Left lung (tissue), 4 donors: ENCODE measurements at regions not wholly inside any gene's neighbourhood (a gene's known extent, or its start where the extent isn't known, plus 50 kb on each side); places are given as distances from the start of the nearest gene placed in this dataset.

Experiments used
- ATAC-seq: fragments of 200-7000 bp; cut with Tn5 transposase; one replicate; pipeline ENCODE4 v1.9.1; 2020; ENCODE audit warnings: moderate library complexity
- DNase-seq, 4 donors: peaks; one replicate each; pipeline ENCODE4 v3.0.0-alpha.2; 2013 to 2020
- H3K27ac ChIP-seq, 2 donors: fragments of 200-600 bp; sonication (generic) in 1 of 2; one replicate each; pipeline versions ENCODE4 v1.5.0 to v1.8.0; 2020 to 2021
- H3K27me3 ChIP-seq, 2 donors: fragments of 200-600 bp; sonication (generic) in 1 of 2; one replicate each; pipeline versions ENCODE4 v1.5.0 to v1.8.0; 2020 to 2021
- H3K36me3 ChIP-seq, 2 donors: fragments of 200-600 bp; sonication (generic) in 1 of 2; one replicate each; pipeline versions ENCODE4 v1.5.0 to v1.8.0; 2020 to 2021
- H3K4me1 ChIP-seq, 2 donors: fragments of 200-600 bp; one replicate each; pipeline ENCODE4 v1.8.0; 2021
- H3K4me3 ChIP-seq, 2 donors: fragments of 200-600 bp; sonication (generic) in 1 of 2; one replicate each; pipeline versions ENCODE4 v1.5.0 to v1.8.0; 2020 to 2021; ENCODE audit warnings: mild to moderate bottlenecking in 1 of 2
- H3K9me3 ChIP-seq, 2 donors: fragments of 200-600 bp; sonication (generic) in 1 of 2; one replicate each; pipeline versions ENCODE4 v1.5.0 to v1.8.0; 2020 to 2021
- intact Hi-C, 2 donors: fragments of 100-400 bp; cut with DNase I; formaldehyde crosslinking; loops; one replicate each; pipeline versions ENCODE4 v1.11.2 to v1.14.2; 2022
- TF ChIP-seq, protein P1 (sequence below), 2 donors: fragments of 200-600 bp; sonication (generic) in 1 of 2; IDR thresholded peaks; one replicate each; pipeline versions ENCODE4 v1.5.0 to v1.8.0; 2021; ENCODE audit warnings: antibody characterized with exemption in 2 of 2
- donor health status: DM: no; HTN: yes; CAD: no.
- donor health status: DM: no; HTN: no; CAD: no.

DNA sequence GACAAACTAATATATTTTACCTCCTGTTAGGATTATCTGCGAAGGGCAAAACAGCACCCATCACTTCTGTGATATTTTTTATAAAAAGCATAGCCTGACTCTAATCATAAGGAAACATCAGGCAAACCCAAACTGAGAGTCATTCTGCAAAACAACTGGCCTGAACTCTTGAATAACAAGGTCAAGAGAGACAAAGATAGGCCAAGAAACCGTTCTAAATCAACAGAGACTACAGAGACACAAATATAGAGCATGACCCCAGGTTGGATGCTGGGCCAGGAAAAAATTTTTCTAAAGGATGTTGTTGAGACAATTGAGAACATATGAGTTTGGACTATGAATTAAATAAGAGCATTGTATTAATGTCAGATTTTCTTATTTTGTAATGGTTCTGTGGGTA lies 384.9 kb downstream of the NFIB start:
- Histone ChIP-seq H3K27ac (no peak overlapping the region), H3K4me1 (no peaks in the 10 kb centered on the region), H3K36me3 (no peaks in the 10 kb centered on the region), H3K27me3 (no peaks in the 10 kb centered on the region), H3K9me3 (peaks cover 0 to 2% of the 10 kb centered on the region in 2 donors), H3K4me3 (no peak overlapping the region)
- TF ChIP-seq, protein P1, sequence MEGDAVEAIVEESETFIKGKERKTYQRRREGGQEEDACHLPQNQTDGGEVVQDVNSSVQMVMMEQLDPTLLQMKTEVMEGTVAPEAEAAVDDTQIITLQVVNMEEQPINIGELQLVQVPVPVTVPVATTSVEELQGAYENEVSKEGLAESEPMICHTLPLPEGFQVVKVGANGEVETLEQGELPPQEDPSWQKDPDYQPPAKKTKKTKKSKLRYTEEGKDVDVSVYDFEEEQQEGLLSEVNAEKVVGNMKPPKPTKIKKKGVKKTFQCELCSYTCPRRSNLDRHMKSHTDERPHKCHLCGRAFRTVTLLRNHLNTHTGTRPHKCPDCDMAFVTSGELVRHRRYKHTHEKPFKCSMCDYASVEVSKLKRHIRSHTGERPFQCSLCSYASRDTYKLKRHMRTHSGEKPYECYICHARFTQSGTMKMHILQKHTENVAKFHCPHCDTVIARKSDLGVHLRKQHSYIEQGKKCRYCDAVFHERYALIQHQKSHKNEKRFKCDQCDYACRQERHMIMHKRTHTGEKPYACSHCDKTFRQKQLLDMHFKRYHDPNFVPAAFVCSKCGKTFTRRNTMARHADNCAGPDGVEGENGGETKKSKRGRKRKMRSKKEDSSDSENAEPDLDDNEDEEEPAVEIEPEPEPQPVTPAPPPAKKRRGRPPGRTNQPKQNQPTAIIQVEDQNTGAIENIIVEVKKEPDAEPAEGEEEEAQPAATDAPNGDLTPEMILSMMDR (IDR thresholded peaks at IDR 0.05), result no peak
- intact Hi-C loops, result no loop called here
- ATAC-seq (no peak), DNase-seq (no peak)

DNA sequence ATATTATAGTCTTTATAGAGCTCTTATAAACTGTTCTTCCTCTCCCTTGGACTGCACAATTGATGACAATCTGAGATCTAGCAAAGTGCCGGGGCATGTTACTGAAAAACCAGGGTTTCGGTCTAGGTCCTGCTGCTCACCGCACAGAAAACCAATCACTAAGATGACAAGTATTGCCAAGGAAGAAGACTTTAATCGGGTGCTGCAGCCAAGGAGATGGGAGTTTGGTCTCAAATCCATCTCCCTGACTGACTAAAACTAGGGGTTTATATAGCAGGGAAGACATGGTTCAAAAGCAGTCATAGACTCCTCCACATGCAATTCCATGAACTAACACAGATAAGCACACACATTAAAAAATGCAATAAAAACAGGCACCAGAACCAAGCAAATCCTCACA lies 390.6 kb downstream of the NFIB start:
- H3K4me3 ChIP-seq, result no peak overlapping the region
- no peaks in the 10 kb centered on the region for H3K27me3 ChIP-seq
- H3K27ac ChIP-seq, result no peak overlapping the region
- H3K36me3 ChIP-seq, result no peaks in the 10 kb centered on the region
- intact Hi-C loops, result no loop called here
- DNase-seq (no peak), ATAC-seq (no peak)
- H3K9me3 ChIP-seq, result peaks cover 0 to 12% of the 10 kb centered on the region in 2 donors
- TF ChIP-seq, protein P1 (IDR thresholded peaks at IDR 0.05), result no peak
- H3K4me1 ChIP-seq, result no peaks in the 10 kb centered on the region

DNA sequence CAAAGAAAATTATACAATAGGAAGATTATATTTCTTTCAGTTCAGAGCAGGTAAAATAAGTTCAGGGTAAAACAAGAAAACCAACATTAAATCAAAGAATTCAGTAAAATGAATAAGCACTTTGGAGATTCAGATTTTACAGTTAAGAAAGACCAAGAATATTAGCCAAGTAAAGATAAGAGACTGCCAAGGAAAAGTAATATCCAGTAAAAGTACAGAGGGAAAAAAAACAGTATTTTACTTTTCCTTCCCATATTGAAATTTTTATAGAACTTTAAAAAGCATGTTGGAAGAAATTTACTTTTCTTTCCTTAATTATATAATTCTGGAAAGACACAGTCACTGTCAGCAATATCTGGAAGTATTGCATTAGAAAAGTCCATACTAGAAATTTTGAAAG lies 393.4 kb downstream of the NFIB start:
- Histone ChIP-seq H3K9me3 (peaks cover 0 to 10% of the 10 kb centered on the region in 2 donors), H3K27ac (no peak overlapping the region), H3K27me3 (no peaks in the 10 kb centered on the region), H3K36me3 (no peaks in the 10 kb centered on the region), H3K4me3 (no peak overlapping the region), H3K4me1 (no peaks in the 10 kb centered on the region)
- DNase-seq (no peak), ATAC-seq (no peak)
- TF ChIP-seq, protein P1 (IDR thresholded peaks at IDR 0.05), result no peak
- intact Hi-C loops, result no loop called here

DNA sequence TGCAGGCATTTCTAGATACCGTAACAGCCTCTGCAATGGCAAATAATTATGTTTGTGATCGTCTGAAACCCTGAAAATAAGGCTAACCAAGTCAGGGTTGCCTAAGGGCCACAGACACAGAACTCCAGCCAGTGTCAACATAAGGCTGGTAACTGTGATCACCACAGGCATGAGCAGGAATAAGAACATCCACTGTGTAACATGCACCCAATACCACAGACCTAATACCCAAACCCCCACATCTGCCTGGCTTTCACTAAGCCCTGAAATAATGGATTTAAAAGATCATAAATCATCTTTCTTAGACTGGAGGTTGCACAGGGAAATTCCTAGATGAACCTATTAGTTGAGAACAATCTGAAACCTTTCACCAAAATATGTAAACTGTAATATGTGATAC lies 394.5 kb downstream of the NFIB start:
- Histone ChIP-seq H3K9me3 (peaks cover 0 to 10% of the 10 kb centered on the region in 2 donors), H3K36me3 (no peaks in the 10 kb centered on the region), H3K4me3 (no peak overlapping the region), H3K27me3 (no peaks in the 10 kb centered on the region), H3K4me1 (no peaks in the 10 kb centered on the region), H3K27ac (no peak overlapping the region)
- DNase-seq, result no peak
- intact Hi-C loops, result no loop called here
- no peak for ATAC-seq
- TF ChIP-seq, protein P1 (IDR thresholded peaks at IDR 0.05), result no peak

GRCh38 chr9:13917534-13917933 lies 396.4 kb downstream of the NFIB start:
- H3K36me3 ChIP-seq, result no peaks in the 10 kb centered on the region
- ATAC-seq (no peak), DNase-seq (no peak)
- no peak overlapping the region for H3K27ac ChIP-seq
- intact Hi-C loops, result no loop called here
- no peak overlapping the region for H3K4me3 ChIP-seq
- H3K4me1 ChIP-seq, result no peaks in the 10 kb centered on the region
- H3K27me3 ChIP-seq, result no peaks in the 10 kb centered on the region
- TF ChIP-seq, protein P1 (IDR thresholded peaks at IDR 0.05), result no peak
- H3K9me3 ChIP-seq, result no peaks in the 10 kb centered on the region
